Retinal pigment epithelial cell (primary cell): ENCODE measurements at regions not wholly inside any gene's neighbourhood (a gene's known extent, or its start where the extent isn't known, plus 50 kb on each side); places are given as distances from the start of the nearest gene placed in this dataset.

ENCODE experiments used
- DNase-seq: peaks from one replicate; pipeline ENCODE4 v3.0.0-alpha.2; 2010; ENCODE audit warnings: low read depth
- H3K4me3 ChIP-seq: 2 replicates; pipeline ENCODE4 v1.5.1; 2011; ENCODE audit warnings: mild to moderate bottlenecking, low read length, control low read depth, moderate library complexity
- CTCF ChIP-seq: conservative IDR thresholded peaks from 2 replicates; pipeline ENCODE4 v1.5.1; 2011; ENCODE audit warnings: low read depth, low read length, control low read depth, inconsistent platforms

GRCh38 chr11:106208760-106209159, 131.3 kb downstream of the AASDHPPT start:
- no peak for DNase-seq
- TF ChIP-seq CTCF: no peak
- no peak overlapping the region for H3K4me3 ChIP-seq

- DNase-seq: no peak
- no peak overlapping the region for H3K4me3 ChIP-seq
- TF ChIP-seq CTCF: no peak
These were observed 134.6 kb downstream of the AASDHPPT start for GRCh38 chr11:106212081-106212480.

GRCh38 chr11:106216281-106216680, 138.8 kb downstream of the AASDHPPT start:
- no peak for DNase-seq
- no peak for TF ChIP-seq CTCF
- H3K4me3 ChIP-seq: no peak overlapping the region

- TF ChIP-seq CTCF: no peak
- H3K4me3 ChIP-seq: no peak overlapping the region
- no peak for DNase-seq
These were observed 140.0 kb downstream of the AASDHPPT start for GRCh38 chr11:106217456-106217855.

GRCh38 chr11:106218106-106218505, 140.6 kb downstream of the AASDHPPT start:
- DNase-seq: no peak
- no peak overlapping the region for H3K4me3 ChIP-seq
- no peak for TF ChIP-seq CTCF

GRCh38 chr11:106222626-106223025, 145.2 kb downstream of the AASDHPPT start:
- TF ChIP-seq CTCF: no peak
- H3K4me3 ChIP-seq: no peak overlapping the region
- no peak for DNase-seq

- no peak overlapping the region for H3K4me3 ChIP-seq
- DNase-seq: no peak
- no peak for TF ChIP-seq CTCF
These were observed 146.7 kb downstream of the AASDHPPT start for GRCh38 chr11:106224172-106224571.
